ENCODE measurements at regions not wholly inside any gene's neighbourhood (a gene's known extent, or its start where the extent isn't known, plus 50 kb on each side); places are given as distances from the start of the nearest gene placed in this dataset.
"Not testable (repeated sequence)": the region's sequence is repeated elsewhere in the genome, so short reads cannot be mapped to it uniquely, and the experiment has no call there.

- no peak overlapping the region for H3K4me3 Mint-ChIP-seq
- H3K4me1 Mint-ChIP-seq (ENCODE audit: low read depth): no peaks in the 10 kb centered on the region
- H3K9me3 Mint-ChIP-seq: no peaks in the 10 kb centered on the region
- peaks cover 7% of the 10 kb centered on the region for H3K27me3 Mint-ChIP-seq
- no peak overlapping the region for H3K27ac Mint-ChIP-seq
- no peaks in the 10 kb centered on the region for H3K36me3 Mint-ChIP-seq (ENCODE audit: low read depth)
These were observed 79.8 kb upstream of the TOP3B start for GRCh38 chr22:22062306-22062793.

- no peaks in the 10 kb centered on the region for H3K4me1 Mint-ChIP-seq (ENCODE audit: low read depth)
- H3K9me3 Mint-ChIP-seq: no peaks in the 10 kb centered on the region
- H3K36me3 Mint-ChIP-seq (ENCODE audit: low read depth): no peaks in the 10 kb centered on the region
- peaks cover 7% of the 10 kb centered on the region for H3K27me3 Mint-ChIP-seq
- H3K27ac Mint-ChIP-seq: no peak overlapping the region
- no peak overlapping the region for H3K4me3 Mint-ChIP-seq
These were observed 78.8 kb upstream of the TOP3B start for GRCh38 chr22:22061085-22062077.

- no peaks in the 10 kb centered on the region for H3K4me1 Mint-ChIP-seq (ENCODE audit: low read depth)
- H3K4me3 Mint-ChIP-seq: no peak overlapping the region
- no peaks in the 10 kb centered on the region for H3K36me3 Mint-ChIP-seq (ENCODE audit: low read depth)
- H3K9me3 Mint-ChIP-seq: no peaks in the 10 kb centered on the region
- peaks cover 6% of the 10 kb centered on the region for H3K27me3 Mint-ChIP-seq
- no peak overlapping the region for H3K27ac Mint-ChIP-seq
These were observed 77.9 kb upstream of the TOP3B start for GRCh38 chr22:22060200-22061084.

GRCh38 chr22:22059291-22060002 is 76.9 kb upstream of the TOP3B start:
- H3K4me3 Mint-ChIP-seq: no peak overlapping the region
- H3K9me3 Mint-ChIP-seq: no peaks in the 10 kb centered on the region
- H3K27me3 Mint-ChIP-seq: peaks cover 2% of the 10 kb centered on the region
- H3K4me1 Mint-ChIP-seq (ENCODE audit: low read depth): no peaks in the 10 kb centered on the region
- no peak overlapping the region for H3K27ac Mint-ChIP-seq
- no peaks in the 10 kb centered on the region for H3K36me3 Mint-ChIP-seq (ENCODE audit: low read depth)

GRCh38 chr22:22058633-22059290 is 76.2 kb upstream of the TOP3B start:
- H3K4me1 Mint-ChIP-seq (ENCODE audit: low read depth): no peaks in the 10 kb centered on the region
- no peak overlapping the region for H3K27ac Mint-ChIP-seq
- H3K36me3 Mint-ChIP-seq (ENCODE audit: low read depth): no peaks in the 10 kb centered on the region
- peaks cover 9% of the 10 kb centered on the region for H3K27me3 Mint-ChIP-seq
- H3K9me3 Mint-ChIP-seq: no peaks in the 10 kb centered on the region
- no peak overlapping the region for H3K4me3 Mint-ChIP-seq

- H3K36me3 Mint-ChIP-seq (ENCODE audit: low read depth): no peaks in the 10 kb centered on the region
- H3K27ac Mint-ChIP-seq: no peak overlapping the region
- H3K4me1 Mint-ChIP-seq (ENCODE audit: low read depth): no peaks in the 10 kb centered on the region
- no peaks in the 10 kb centered on the region for H3K9me3 Mint-ChIP-seq
- H3K27me3 Mint-ChIP-seq: peaks cover 9% of the 10 kb centered on the region
- H3K4me3 Mint-ChIP-seq: no peak overlapping the region
These were observed 75.2 kb upstream of the TOP3B start for GRCh38 chr22:22057617-22058378.

GRCh38 chr22:22056809-22057594 is 74.4 kb upstream of the TOP3B start:
- not testable (repeated sequence) for H3K9me3 Mint-ChIP-seq; H3K36me3 Mint-ChIP-seq (ENCODE audit: low read depth); H3K4me3 Mint-ChIP-seq; H3K27ac Mint-ChIP-seq; H3K4me1 Mint-ChIP-seq (ENCODE audit: low read depth)
- H3K27me3 Mint-ChIP-seq: peaks cover 13% of the 10 kb centered on the region

GRCh38 chr22:22052548-22053139 is 70.1 kb upstream of the TOP3B start:
- not testable (repeated sequence) for H3K4me1 Mint-ChIP-seq (ENCODE audit: low read depth); H3K9me3 Mint-ChIP-seq; H3K4me3 Mint-ChIP-seq; H3K36me3 Mint-ChIP-seq (ENCODE audit: low read depth); H3K27ac Mint-ChIP-seq
- H3K27me3 Mint-ChIP-seq: peaks cover 20% of the 10 kb centered on the region

GRCh38 chr22:22051032-22051431 is 68.4 kb upstream of the TOP3B start:
- not testable (repeated sequence) for H3K36me3 Mint-ChIP-seq (ENCODE audit: low read depth); H3K27ac Mint-ChIP-seq; H3K4me3 Mint-ChIP-seq; H3K9me3 Mint-ChIP-seq; H3K4me1 Mint-ChIP-seq (ENCODE audit: low read depth)
- H3K27me3 Mint-ChIP-seq: peaks cover 22% of the 10 kb centered on the region

- Mint-ChIP-seq H3K4me3 (no peak overlapping the region), H3K9me3 (no peaks in the 10 kb centered on the region), H3K27ac (no peak overlapping the region), H3K27me3 (peaks cover 22% of the 10 kb centered on the region), H3K4me1 (ENCODE audit: low read depth) (no peaks in the 10 kb centered on the region), H3K36me3 (ENCODE audit: low read depth) (no peaks in the 10 kb centered on the region)
These were observed 67.7 kb upstream of the TOP3B start for GRCh38 chr22:22050141-22050775.

GRCh38 chr22:22049684-22050083 is 67.1 kb upstream of the TOP3B start:
- Mint-ChIP-seq H3K36me3 (ENCODE audit: low read depth) (no peaks in the 10 kb centered on the region), H3K27me3 (peaks cover 24% of the 10 kb centered on the region), H3K27ac (no peak overlapping the region), H3K4me1 (ENCODE audit: low read depth) (no peaks in the 10 kb centered on the region), H3K4me3 (no peak overlapping the region), H3K9me3 (no peaks in the 10 kb centered on the region)

- Mint-ChIP-seq H3K4me1 (ENCODE audit: low read depth) (no peaks in the 10 kb centered on the region), H3K36me3 (ENCODE audit: low read depth) (no peaks in the 10 kb centered on the region), H3K4me3 (no peak overlapping the region), H3K9me3 (no peaks in the 10 kb centered on the region), H3K27me3 (peaks cover 19% of the 10 kb centered on the region), H3K27ac (no peak overlapping the region)
These were observed 66.5 kb upstream of the TOP3B start for GRCh38 chr22:22048981-22049531.
